BE2C (cell line): ENCODE measurements at regions not wholly inside any gene's neighbourhood (a gene's known extent, or its start where the extent isn't known, plus 50 kb on each side); places are given as distances from the start of the nearest gene placed in this dataset.

ENCODE experiments used
- DNase-seq: peaks from one replicate; pipeline ENCODE4 v3.0.0-alpha.2; 2020
- H3K27me3 ChIP-seq: fragments of 250-450 bp; sonication (Bioruptor Pico); 2 replicates; pipeline ENCODE4 v1.5.1; 2020; ENCODE audit warnings: mild to moderate bottlenecking
- H3K36me3 ChIP-seq: fragments of 250-450 bp; sonication (Bioruptor Pico); 2 replicates; pipeline ENCODE4 v1.5.1; 2020; ENCODE audit warnings: mild to moderate bottlenecking
- H3K4me1 ChIP-seq: fragments of 250-450 bp; sonication (Bioruptor Pico); 2 replicates; pipeline ENCODE4 v1.5.1; 2020
- H3K4me3 ChIP-seq: 2 replicates; pipeline ENCODE4 v1.5.1; 2011; ENCODE audit warnings: low read depth, low read length
- H3K9me3 ChIP-seq: fragments of 250-450 bp; sonication (Bioruptor Pico); 2 replicates; pipeline ENCODE4 v1.5.1; 2020
- CTCF ChIP-seq: IDR thresholded peaks from 2 replicates; pipeline ENCODE4 v1.5.1; 2012; ENCODE audit warnings: mild to moderate bottlenecking, low read depth, low read length

GRCh38 chr11:19597206-19597605 is 115.4 kb upstream of the NAV2 start:
- TF ChIP-seq CTCF, result no peak
- no peak for DNase-seq
- Histone ChIP-seq H3K36me3 (no peaks in the 10 kb centered on the region), H3K4me3 (no peak overlapping the region), H3K27me3 (no peaks in the 10 kb centered on the region), H3K9me3 (no peaks in the 10 kb centered on the region), H3K4me1 (peaks cover 14% of the 10 kb centered on the region)

GRCh38 chr11:19595840-19596751 is 116.5 kb upstream of the NAV2 start:
- TF ChIP-seq CTCF, result no peak
- H3K9me3 ChIP-seq, result no peaks in the 10 kb centered on the region
- H3K27me3 ChIP-seq, result no peaks in the 10 kb centered on the region
- peak; percentile 74 for DNase-seq
- H3K4me3 ChIP-seq, result no peak overlapping the region
- H3K36me3 ChIP-seq, result no peaks in the 10 kb centered on the region
- H3K4me1 ChIP-seq, result peaks cover 14% of the 10 kb centered on the region

GRCh38 chr11:19595499-19595839 is 117.2 kb upstream of the NAV2 start:
- Histone ChIP-seq H3K4me1 (peaks cover 14% of the 10 kb centered on the region), H3K27me3 (no peaks in the 10 kb centered on the region), H3K36me3 (no peaks in the 10 kb centered on the region), H3K4me3 (no peak overlapping the region), H3K9me3 (no peaks in the 10 kb centered on the region)
- TF ChIP-seq CTCF, result no peak
- no peak for DNase-seq

- no peaks in the 10 kb centered on the region for H3K9me3 ChIP-seq
Measured at GRCh38 chr11:19594326-19594725, 118.3 kb upstream of the NAV2 start.

GRCh38 chr11:19592842-19593241 is 119.8 kb upstream of the NAV2 start:
- no peak for DNase-seq
- no peaks in the 10 kb centered on the region for H3K27me3 ChIP-seq
- TF ChIP-seq CTCF, result no peak
- H3K4me3 ChIP-seq, result no peak overlapping the region
- no peaks in the 10 kb centered on the region for H3K9me3 ChIP-seq
- no peaks in the 10 kb centered on the region for H3K36me3 ChIP-seq
- H3K4me1 ChIP-seq, result peaks cover 9% of the 10 kb centered on the region

More at GRCh38 chr11:19594326-19594725, 118.3 kb upstream of the NAV2 start:
- no peak overlapping the region for H3K4me3 ChIP-seq
- no peaks in the 10 kb centered on the region for H3K27me3 ChIP-seq
- TF ChIP-seq CTCF, result no peak
- no peak for DNase-seq
- H3K36me3 ChIP-seq, result no peaks in the 10 kb centered on the region
- H3K4me1 ChIP-seq, result peaks cover 14% of the 10 kb centered on the region

GRCh38 chr11:19589567-19590260 is 122.9 kb upstream of the NAV2 start:
- no peak for DNase-seq

More at GRCh38 chr11:19589567-19590260, 122.9 kb upstream of the NAV2 start:
- no peak overlapping the region for H3K4me3 ChIP-seq
- no peak for TF ChIP-seq CTCF
- H3K4me1 ChIP-seq, result no peaks in the 10 kb centered on the region
- no peaks in the 10 kb centered on the region for H3K36me3 ChIP-seq
- no peaks in the 10 kb centered on the region for H3K9me3 ChIP-seq
- no peaks in the 10 kb centered on the region for H3K27me3 ChIP-seq
